HG02610 (cell line): ENCODE measurements at regions not wholly inside any gene's neighbourhood (a gene's known extent, or its start where the extent isn't known, plus 50 kb on each side); places are given as distances from the start of the nearest gene placed in this dataset.
A peak's percentile ranks its signal among the peaks of the same experiment; 100 is the strongest.
"Not testable (repeated sequence)": the region's sequence is repeated elsewhere in the genome, so short reads cannot be mapped to it uniquely, and the experiment has no call there.

ENCODE experiments used
- ATAC-seq: cut with Tn5 transposase; IDR thresholded peaks from one replicate; pipeline ENCODE4 v1.9.1; 2021; ENCODE audit warnings: mild to moderate bottlenecking, moderate library complexity; ENCODE audit not compliant: unreplicated experiment

GRCh38 chr1:78291418-78291817, 199.4 kb upstream of the PTGFR start:
- ATAC-seq = no peak

DNA sequence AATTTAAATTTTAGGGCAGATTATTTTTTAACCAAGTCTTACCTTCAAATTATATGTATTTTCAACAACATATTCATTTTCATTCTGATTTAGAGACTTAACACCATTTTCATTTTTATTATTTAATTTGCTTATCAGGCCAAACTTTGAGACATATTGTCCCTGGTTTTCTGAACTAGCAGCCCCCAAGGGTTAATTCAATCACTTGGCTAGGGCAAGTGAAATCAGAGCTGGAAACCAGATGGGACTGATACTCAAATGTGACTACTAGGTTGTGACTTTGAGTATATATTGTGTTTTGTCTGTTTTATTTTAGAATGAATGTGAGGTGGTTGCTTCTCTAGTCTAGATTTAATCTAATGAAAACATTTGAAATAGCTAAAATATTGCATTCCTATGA, 198.9 kb upstream of the PTGFR start:
- no peak for ATAC-seq

GRCh38 chr1:78292361-78292760, 198.4 kb upstream of the PTGFR start:
- ATAC-seq = no peak

DNA sequence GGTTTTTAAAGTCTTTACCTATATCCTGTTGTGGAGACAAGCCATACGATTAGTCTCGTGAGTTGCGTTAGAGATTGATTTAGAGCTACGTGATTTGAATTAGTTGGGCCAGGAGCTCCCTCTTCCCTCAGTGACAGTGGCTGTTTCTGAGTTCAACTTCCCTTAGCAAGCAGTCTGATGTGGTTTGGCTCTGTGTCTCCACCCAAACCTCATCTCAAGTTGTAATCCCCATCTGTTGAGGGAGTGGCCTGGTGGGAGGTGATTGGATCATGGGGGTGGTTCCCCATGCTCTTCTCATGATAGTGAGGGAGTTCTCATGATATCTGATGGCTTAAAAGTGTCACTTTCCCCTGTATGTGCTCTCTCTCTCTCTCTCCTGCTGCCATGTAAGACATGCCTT, 192.9 kb upstream of the PTGFR start:
- no peak for ATAC-seq

DNA sequence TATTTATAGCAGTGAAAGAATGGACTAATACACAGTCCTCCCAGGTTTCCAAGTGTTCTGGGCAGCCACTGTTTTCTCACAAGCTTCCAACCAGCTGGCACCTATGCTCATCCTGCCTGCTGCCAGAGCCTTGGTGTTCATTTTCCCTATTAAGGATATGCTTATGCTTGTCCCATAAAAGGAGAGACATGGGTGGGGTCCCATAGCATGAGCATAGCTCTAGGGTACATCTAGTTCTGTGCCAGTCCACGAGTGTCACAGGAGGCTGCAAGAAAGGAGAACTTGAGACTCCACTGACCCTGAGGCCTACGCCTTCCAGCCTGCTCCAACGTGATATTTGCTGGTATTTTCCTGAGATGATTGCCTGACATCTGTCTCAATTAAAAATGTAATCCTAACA, 192.4 kb upstream of the PTGFR start:
- no peak for ATAC-seq

- ATAC-seq = no peak
Observed at GRCh38 chr1:78301141-78301540, 189.6 kb upstream of the PTGFR start.

GRCh38 chr1:78303620-78304019, 187.2 kb upstream of the PTGFR start:
- no peak for ATAC-seq

DNA sequence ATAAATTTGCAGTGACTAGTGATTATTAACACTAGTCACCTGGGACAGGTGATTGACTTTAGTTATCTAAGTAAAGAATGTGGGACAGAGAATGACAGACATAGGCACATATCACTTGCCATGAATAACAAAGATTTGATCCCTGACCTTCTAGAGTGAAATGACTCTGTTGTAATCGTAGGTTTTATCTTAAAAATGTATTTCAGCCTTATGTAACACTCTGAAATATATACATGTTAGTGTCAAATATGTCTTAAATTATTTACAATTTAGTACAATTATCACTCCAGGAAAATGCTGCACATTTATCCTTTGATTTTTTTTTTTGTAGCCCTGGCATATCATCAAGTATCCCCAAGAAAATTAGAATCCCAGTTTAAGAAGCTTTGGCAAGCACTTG, 186.4 kb upstream of the PTGFR start:
- no peak for ATAC-seq

DNA sequence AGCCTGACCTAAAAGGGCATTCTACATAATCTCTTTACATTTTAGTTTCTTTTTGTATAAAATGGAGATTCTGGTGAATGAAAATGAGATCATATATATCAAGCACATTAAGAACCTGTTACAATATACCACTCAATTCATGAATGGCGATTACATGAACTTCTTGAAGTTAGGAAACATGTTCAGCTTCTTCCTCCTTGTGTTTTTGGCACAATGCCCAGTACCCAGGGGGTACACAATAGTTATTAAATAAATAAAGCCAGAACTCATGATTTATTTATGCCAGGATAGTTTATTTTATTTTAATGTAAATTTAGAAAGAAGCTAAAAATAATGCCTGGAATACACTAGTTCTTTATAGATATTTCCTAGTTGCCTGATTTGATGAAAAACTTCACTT, 186.0 kb upstream of the PTGFR start:
- ATAC-seq = no peak

DNA sequence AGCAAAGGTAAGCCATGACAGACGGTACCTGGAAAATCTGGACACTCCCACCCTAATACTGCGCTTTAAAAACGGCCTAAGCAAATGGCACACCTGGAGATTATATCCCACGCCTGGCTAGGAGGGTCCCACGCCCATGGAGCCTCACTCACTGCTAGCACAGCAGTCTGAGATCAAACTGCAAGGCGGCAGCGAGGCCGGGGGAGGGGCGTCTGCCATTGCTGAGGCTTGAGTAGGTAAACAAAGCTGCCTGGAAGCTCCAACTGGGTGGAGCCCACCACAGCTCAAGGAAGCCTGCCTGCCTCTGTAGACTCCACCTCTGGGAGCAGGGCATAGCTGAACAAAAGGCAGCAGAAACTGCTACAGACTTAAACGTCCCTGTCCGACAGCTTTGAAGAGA, 180.5 kb upstream of the PTGFR start:
- not testable (repeated sequence) for ATAC-seq

DNA sequence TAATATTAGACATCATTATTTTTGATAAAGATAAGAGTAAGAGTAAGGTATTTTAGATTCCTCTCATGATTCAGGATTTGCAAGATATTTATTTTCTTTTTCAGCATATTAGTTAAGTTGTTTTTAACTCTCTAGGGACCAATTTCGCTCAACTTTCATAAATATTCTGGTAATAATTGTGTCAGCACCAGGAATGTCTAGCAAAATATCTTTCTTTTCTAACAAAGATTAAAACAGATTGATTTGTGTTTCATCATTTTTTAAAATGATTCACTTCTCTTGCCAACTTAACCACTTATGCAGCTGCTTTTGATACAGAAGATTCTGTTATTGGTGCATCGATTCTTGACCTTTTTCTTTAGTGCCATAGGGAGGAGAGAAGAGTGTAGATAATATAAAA, 172.8 kb upstream of the PTGFR start:
- no peak for ATAC-seq

DNA sequence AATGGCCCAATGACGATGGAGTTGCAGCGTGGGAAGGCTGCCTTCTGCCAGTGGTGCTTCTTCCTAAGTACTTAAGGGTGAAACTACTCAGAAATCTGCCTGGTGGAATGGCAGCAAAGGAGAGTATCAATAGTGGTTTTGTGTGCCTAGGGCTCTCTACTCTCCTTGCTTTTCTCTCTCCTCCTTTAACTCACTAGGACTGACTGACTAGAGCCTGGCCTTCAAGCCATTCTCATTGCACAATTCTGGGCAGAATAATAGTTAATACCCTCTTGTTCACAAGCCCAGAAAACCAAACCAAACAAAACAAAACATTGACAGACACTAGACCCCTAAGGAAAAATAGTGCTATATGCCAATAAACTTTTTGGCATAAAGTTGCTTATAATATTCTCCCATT, 171.2 kb upstream of the PTGFR start:
- ATAC-seq = no peak

GRCh38 chr1:78322928-78323680, 167.7 kb upstream of the PTGFR start:
- ATAC-seq = no peak

DNA sequence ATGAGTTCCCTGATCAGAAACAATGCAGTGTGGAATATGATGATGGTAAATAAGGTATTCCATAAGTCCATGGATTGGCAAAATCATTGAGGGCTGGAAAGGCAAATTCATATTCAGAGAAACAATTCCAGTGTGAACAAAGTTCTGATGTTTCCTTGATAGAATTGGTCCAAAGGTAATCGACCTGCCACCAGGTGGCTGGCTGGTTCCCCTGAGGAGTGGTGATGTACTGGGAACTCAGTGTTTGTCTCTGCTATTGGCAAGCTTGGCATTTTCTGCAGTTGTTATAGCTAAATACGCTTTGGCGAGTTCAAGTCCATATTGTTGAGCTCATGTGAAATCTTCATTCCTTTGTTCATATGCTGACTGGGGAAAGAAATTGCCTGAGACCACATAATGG, 165.5 kb upstream of the PTGFR start:
- ATAC-seq = no peak

DNA sequence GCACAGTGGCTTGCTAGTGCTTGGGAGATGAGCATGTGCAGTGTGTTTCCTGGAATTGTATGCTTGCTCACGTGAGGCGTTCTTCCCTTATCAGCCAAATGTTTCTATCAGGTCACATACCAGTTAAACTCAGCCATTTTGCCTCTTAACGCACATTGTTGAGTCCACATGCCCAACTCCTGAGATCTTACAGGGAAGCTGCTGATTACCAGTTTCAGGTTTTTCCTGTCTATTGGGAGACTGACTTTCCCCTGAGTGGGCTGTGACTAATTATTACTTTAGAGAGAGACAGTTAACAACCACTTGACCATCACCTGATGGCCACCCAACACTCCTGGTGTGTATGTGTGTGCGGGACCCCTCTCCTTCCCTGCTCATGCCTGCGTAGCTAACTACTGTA, 161.3 kb upstream of the PTGFR start:
- ATAC-seq = no peak

DNA sequence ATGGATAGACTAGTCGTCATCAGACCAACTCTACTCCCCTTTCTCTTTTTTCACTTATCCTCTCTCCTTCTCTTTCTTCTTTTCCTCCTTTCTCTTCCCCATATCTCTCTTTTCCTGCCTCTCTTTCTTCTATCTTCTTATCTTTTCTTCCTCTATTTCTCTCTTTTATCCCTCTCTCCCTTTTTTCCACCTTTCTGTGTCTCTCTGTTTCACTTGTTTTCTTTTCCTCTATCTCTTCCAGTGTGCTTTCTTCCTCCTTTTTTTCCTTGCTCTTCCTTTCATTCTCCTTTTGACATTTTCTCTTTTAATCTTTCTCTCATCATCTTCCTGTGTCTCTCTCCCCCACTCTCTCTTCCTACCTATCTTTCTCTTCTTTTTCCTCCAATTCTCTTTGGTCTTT, 159.0 kb upstream of the PTGFR start:
- ATAC-seq = no peak

- peak; percentile 63 for ATAC-seq
Observed at GRCh38 chr1:78333502-78333901, 157.3 kb upstream of the PTGFR start.

DNA sequence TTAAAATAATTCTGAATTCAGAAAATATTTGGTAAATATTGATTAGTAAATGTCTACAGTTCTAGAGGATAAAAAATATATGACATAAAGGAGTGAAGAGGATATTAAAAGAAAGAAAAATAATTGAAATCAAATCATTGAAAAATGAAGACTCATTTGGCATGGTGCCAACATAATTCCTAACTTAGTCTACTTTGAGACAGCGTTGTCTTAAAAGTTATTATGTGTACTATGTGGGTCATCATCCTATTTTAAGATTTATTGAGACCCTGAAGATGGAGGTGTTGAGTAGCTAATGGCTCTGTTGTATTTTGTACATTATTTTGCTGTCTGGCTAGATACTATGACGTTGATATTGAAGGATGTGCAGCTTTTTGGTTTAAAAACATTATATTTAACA, 156.7 kb upstream of the PTGFR start:
- no peak for ATAC-seq

- ATAC-seq = no peak
Observed at GRCh38 chr1:78334952-78335351, 155.8 kb upstream of the PTGFR start.

DNA sequence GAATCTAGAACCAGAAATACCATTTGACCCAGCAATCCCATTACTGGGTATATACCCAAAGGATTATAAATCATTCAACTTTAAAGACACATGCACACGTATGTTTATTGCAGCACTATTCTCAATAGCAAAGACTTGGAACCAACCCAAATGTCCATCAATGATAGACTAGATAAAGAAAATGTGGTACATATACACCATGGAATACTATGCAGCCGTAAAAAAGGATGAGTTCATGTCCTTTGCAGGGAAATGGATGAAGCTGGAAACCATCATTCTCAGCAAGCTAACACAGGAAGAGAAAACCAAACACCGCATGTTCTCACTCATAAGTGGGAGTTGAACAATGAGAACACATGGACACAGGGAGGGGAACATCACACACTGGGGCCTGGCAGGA, 154.0 kb upstream of the PTGFR start:
- not testable (repeated sequence) for ATAC-seq

- ATAC-seq = no peak
Observed at GRCh38 chr1:78339490-78339889, 151.3 kb upstream of the PTGFR start.

DNA sequence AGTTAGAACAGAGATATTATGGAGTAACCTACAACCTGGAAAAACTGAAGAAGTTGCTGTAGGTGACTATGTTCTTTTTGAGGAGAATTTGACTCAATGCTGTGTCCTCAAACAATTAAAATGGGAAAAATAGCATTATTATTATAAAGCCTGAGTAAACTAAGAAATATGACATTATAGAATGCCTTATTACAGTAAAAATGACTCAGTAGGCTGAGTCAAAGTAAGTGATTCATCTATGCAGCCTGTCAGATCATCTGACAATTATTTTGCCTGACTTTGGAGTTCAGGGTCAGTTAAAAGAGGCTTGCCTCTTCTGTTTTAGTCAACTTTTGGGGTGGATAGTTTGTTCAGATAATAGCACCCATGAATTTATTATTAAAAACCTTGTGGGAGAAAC, 150.8 kb upstream of the PTGFR start:
- ATAC-seq = no peak
